ENCODE measurements at regions not wholly inside any gene's neighbourhood (a gene's known extent, or its start where the extent isn't known, plus 50 kb on each side); places are given as distances from the start of the nearest gene placed in this dataset.

DNA sequence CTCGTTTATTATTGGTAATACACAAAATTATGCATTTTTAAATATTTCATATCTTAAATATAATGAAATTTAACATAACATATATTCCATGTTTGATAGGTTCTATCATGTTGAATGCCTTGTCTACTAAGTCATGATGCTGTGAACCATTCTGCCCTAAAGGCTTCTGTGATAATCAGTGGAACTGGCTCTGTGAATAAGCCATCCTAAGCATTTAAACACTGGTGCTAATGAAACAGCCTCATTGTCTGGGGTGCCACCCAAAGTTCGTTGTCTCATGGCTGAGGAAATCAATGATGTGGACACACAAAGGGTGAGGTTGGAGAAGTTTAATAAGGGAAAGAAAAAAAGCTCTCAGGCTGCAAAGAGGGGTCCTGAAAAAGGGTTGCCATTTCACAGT is 264.7 kb upstream of the ZRANB2 start:
- no peaks in the 10 kb centered on the region for H3K4me1 Mint-ChIP-seq

GRCh38 chr1:71343686-71344416 is 263.0 kb upstream of the ZRANB2 start:
- POLR2A ChIA-PET (ENCODE audit: partially characterized antibody) = no interaction called here
- Mint-ChIP-seq H3K36me3 (no peaks in the 10 kb centered on the region), H3K9me3 (peaks cover 5 to 32% (median 18%) of the 10 kb centered on the region in 8 donors), H3K27me3 (no peaks in the 10 kb centered on the region), H3K27ac (no peak overlapping the region), H3K4me3 (no peak overlapping the region), H3K4me1 (no peaks in the 10 kb centered on the region)
- no peak for DNase-seq
- no peaks in the 10 kb centered on the region for H3K4me1 ChIP-seq (ENCODE audit: insufficient read depth, low read length)
- H3K27me3 ChIP-seq (ENCODE audit: insufficient read depth, low read length) = no peaks in the 10 kb centered on the region
- no peaks in the 10 kb centered on the region for H3K9me3 ChIP-seq (ENCODE audit: control insufficient read depth in 1 of 2, low read length in 2 of 2)
- CTCF ChIA-PET (ENCODE audit: partially characterized antibody) = no interaction called here
- intact Hi-C loops (cut with micrococcal nuclease) = no loop called here
- no peak overlapping the region for H3K4me3 ChIP-seq (ENCODE audit: low read length in 2 of 2)
- H3K27ac ChIP-seq (ENCODE audit: low read depth, low read length) = no peak overlapping the region
- H3K36me3 ChIP-seq (ENCODE audit: insufficient read depth, low read length) = no peaks in the 10 kb centered on the region

More for the DNA sequence above, 264.7 kb upstream of the ZRANB2 start:
- no peak for DNase-seq
- H3K9me3 Mint-ChIP-seq = peaks cover 5 to 30% (median 17%) of the 10 kb centered on the region in 8 donors
- Histone ChIP-seq H3K27me3 (ENCODE audit: insufficient read depth, low read length) (no peaks in the 10 kb centered on the region), H3K36me3 (ENCODE audit: insufficient read depth, low read length) (no peaks in the 10 kb centered on the region), H3K4me3 (ENCODE audit: low read length in 2 of 2) (no peak overlapping the region), H3K27ac (ENCODE audit: low read depth, low read length) (no peak overlapping the region), H3K9me3 (ENCODE audit: control insufficient read depth in 1 of 2, low read length in 2 of 2) (no peaks in the 10 kb centered on the region), H3K4me1 (ENCODE audit: insufficient read depth, low read length) (no peaks in the 10 kb centered on the region)
- ChIA-PET CTCF (ENCODE audit: partially characterized antibody) (no interaction called here), POLR2A (ENCODE audit: partially characterized antibody) (no interaction called here)
- intact Hi-C loops (cut with micrococcal nuclease) = no loop called here
- H3K36me3 Mint-ChIP-seq = no peaks in the 10 kb centered on the region
- no peaks in the 10 kb centered on the region for H3K27me3 Mint-ChIP-seq
- H3K27ac Mint-ChIP-seq = no peak overlapping the region
- H3K4me3 Mint-ChIP-seq = no peak overlapping the region

DNA sequence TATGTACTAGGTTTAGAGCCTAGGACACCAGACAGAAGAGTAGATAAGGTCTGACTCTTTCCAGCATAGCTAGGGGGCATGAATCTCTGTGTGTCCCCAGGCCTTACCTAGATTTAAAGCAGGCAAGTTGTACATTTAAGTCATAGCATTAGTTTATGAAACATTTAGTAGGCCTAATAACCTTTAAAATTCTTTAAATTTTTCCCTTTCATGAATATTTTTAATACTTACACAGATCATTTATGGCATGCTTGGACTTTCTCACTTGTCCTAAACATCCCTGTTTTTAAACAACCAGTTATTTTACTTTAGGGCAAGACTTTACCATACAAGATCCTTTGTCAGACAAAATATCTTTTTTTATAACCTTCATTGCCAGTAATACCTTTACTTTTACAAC is 258.4 kb upstream of the ZRANB2 start:
- Mint-ChIP-seq H3K27ac (no peak overlapping the region), H3K4me3 (no peak overlapping the region), H3K36me3 (no peaks in the 10 kb centered on the region), H3K27me3 (no peaks in the 10 kb centered on the region), H3K9me3 (peaks cover 5 to 34% (median 21%) of the 10 kb centered on the region in 8 donors), H3K4me1 (no peaks in the 10 kb centered on the region)
- no peak for DNase-seq
- Histone ChIP-seq H3K4me3 (ENCODE audit: low read length in 2 of 2) (no peak overlapping the region), H3K36me3 (ENCODE audit: insufficient read depth, low read length) (no peaks in the 10 kb centered on the region), H3K27me3 (ENCODE audit: insufficient read depth, low read length) (no peaks in the 10 kb centered on the region), H3K27ac (ENCODE audit: low read depth, low read length) (no peak overlapping the region), H3K9me3 (ENCODE audit: control insufficient read depth in 1 of 2, low read length in 2 of 2) (no peaks in the 10 kb centered on the region), H3K4me1 (ENCODE audit: insufficient read depth, low read length) (no peaks in the 10 kb centered on the region)
- ChIA-PET POLR2A (ENCODE audit: partially characterized antibody) (no interaction called here), CTCF (ENCODE audit: partially characterized antibody) (no interaction called here)
- intact Hi-C loops (cut with micrococcal nuclease) = no loop called here

DNA sequence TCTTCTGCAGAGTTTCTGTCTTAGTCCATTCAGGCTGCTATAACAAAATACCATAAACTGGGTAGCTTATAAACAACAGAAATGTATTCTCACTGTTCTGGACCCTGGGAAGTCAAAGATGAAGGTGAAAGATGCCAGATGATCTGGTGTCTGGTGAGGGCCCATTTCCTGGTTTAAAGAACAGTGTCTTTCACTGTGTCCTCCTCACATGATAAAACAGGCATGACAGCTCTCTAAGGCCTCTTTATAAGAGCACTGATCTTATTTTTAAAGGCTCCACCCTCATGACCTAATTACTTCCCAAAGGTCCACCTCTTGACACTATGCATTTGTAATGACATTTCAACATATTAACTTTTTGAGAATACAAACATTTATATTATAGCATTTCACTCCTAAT is 250.2 kb upstream of the ZRANB2 start:
- no peaks in the 10 kb centered on the region for H3K27me3 Mint-ChIP-seq
- H3K4me1 ChIP-seq (ENCODE audit: insufficient read depth, low read length) = no peaks in the 10 kb centered on the region
- H3K4me3 ChIP-seq (ENCODE audit: low read length in 2 of 2) = no peak overlapping the region
- H3K27ac ChIP-seq (ENCODE audit: low read depth, low read length) = no peak overlapping the region
- POLR2A ChIA-PET (ENCODE audit: partially characterized antibody) = no interaction called here
- H3K9me3 Mint-ChIP-seq = peaks cover 3 to 27% (median 16%) of the 10 kb centered on the region in 8 donors
- DNase-seq = no peak
- H3K27me3 ChIP-seq (ENCODE audit: insufficient read depth, low read length) = no peaks in the 10 kb centered on the region
- CTCF ChIA-PET (ENCODE audit: partially characterized antibody) = no interaction called here
- no peak overlapping the region for H3K4me3 Mint-ChIP-seq
- H3K27ac Mint-ChIP-seq = no peak overlapping the region
- intact Hi-C loops (cut with micrococcal nuclease) = no loop called here
- no peaks in the 10 kb centered on the region for H3K4me1 Mint-ChIP-seq
- H3K9me3 ChIP-seq (ENCODE audit: control insufficient read depth in 1 of 2, low read length in 2 of 2) = no peaks in the 10 kb centered on the region
- H3K36me3 ChIP-seq (ENCODE audit: insufficient read depth, low read length) = no peaks in the 10 kb centered on the region
- no peaks in the 10 kb centered on the region for H3K36me3 Mint-ChIP-seq

GRCh38 chr1:71324671-71325267 is 243.9 kb upstream of the ZRANB2 start:
- Mint-ChIP-seq H3K27ac (no peak overlapping the region), H3K9me3 (peaks cover 3 to 36% (median 22%) of the 10 kb centered on the region in 8 donors), H3K4me3 (no peak overlapping the region), H3K27me3 (no peaks in the 10 kb centered on the region), H3K4me1 (no peaks in the 10 kb centered on the region), H3K36me3 (no peaks in the 10 kb centered on the region)
- Histone ChIP-seq H3K36me3 (ENCODE audit: insufficient read depth, low read length) (no peaks in the 10 kb centered on the region), H3K27me3 (ENCODE audit: insufficient read depth, low read length) (no peaks in the 10 kb centered on the region), H3K9me3 (ENCODE audit: control insufficient read depth in 1 of 2, low read length in 2 of 2) (peaks cover 0 to 3% of the 10 kb centered on the region in 2 donors), H3K4me3 (ENCODE audit: low read length in 2 of 2) (no peak overlapping the region), H3K27ac (ENCODE audit: low read depth, low read length) (no peak overlapping the region), H3K4me1 (ENCODE audit: insufficient read depth, low read length) (no peaks in the 10 kb centered on the region)
- intact Hi-C loops (cut with micrococcal nuclease) = no loop called here
- CTCF ChIA-PET (ENCODE audit: partially characterized antibody) = interaction anchor here (1.1 kb wide), 1 partner anchor 12 kb away, joined by 3 read pairs; no protein-coding TSS in a partner anchor
- DNase-seq = no peak
- POLR2A ChIA-PET (ENCODE audit: partially characterized antibody) = no interaction called here

- intact Hi-C loops (cut with micrococcal nuclease) = no loop called here
- ChIA-PET POLR2A (ENCODE audit: partially characterized antibody) (no interaction called here), CTCF (ENCODE audit: partially characterized antibody) (no interaction called here)
- Histone ChIP-seq H3K4me3 (ENCODE audit: low read length in 2 of 2) (no peak overlapping the region), H3K27me3 (ENCODE audit: insufficient read depth, low read length) (no peaks in the 10 kb centered on the region), H3K27ac (ENCODE audit: low read depth, low read length) (no peak overlapping the region), H3K4me1 (ENCODE audit: insufficient read depth, low read length) (no peaks in the 10 kb centered on the region), H3K36me3 (ENCODE audit: insufficient read depth, low read length) (no peaks in the 10 kb centered on the region), H3K9me3 (ENCODE audit: control insufficient read depth in 1 of 2, low read length in 2 of 2) (no peaks in the 10 kb centered on the region)
- no peak overlapping the region for H3K27ac Mint-ChIP-seq
- DNase-seq = no peak
- H3K9me3 Mint-ChIP-seq = peaks cover 0 to 23% (median 11%) of the 10 kb centered on the region in 8 donors
- H3K27me3 Mint-ChIP-seq = no peaks in the 10 kb centered on the region
- H3K4me3 Mint-ChIP-seq = no peak overlapping the region
- peaks cover 0 to 2% (median 0%) of the 10 kb centered on the region in 4 donors for H3K4me1 Mint-ChIP-seq
- H3K36me3 Mint-ChIP-seq = no peaks in the 10 kb centered on the region
Observed at GRCh38 chr1:71312545-71312944, 231.7 kb upstream of the ZRANB2 start.

- peaks cover 0 to 17% (median 9%) of the 10 kb centered on the region in 8 donors for H3K9me3 Mint-ChIP-seq
- H3K27me3 Mint-ChIP-seq = no peaks in the 10 kb centered on the region
- POLR2A ChIA-PET (ENCODE audit: partially characterized antibody) = no interaction called here
- H3K4me3 ChIP-seq (ENCODE audit: low read length in 2 of 2) = no peak overlapping the region
- H3K4me3 Mint-ChIP-seq = no peak overlapping the region
- H3K4me1 Mint-ChIP-seq = peaks cover 0 to 2% (median 0%) of the 10 kb centered on the region in 4 donors
- H3K36me3 ChIP-seq (ENCODE audit: insufficient read depth, low read length) = no peaks in the 10 kb centered on the region
- no peak for DNase-seq
- no peaks in the 10 kb centered on the region for H3K36me3 Mint-ChIP-seq
- H3K4me1 ChIP-seq (ENCODE audit: insufficient read depth, low read length) = no peaks in the 10 kb centered on the region
- CTCF ChIA-PET (ENCODE audit: partially characterized antibody) = no interaction called here
- intact Hi-C loops (cut with micrococcal nuclease) = no loop called here
- H3K9me3 ChIP-seq (ENCODE audit: control insufficient read depth in 1 of 2, low read length in 2 of 2) = no peaks in the 10 kb centered on the region
- no peaks in the 10 kb centered on the region for H3K27me3 ChIP-seq (ENCODE audit: insufficient read depth, low read length)
- no peak overlapping the region for H3K27ac Mint-ChIP-seq
- H3K27ac ChIP-seq (ENCODE audit: low read depth, low read length) = no peak overlapping the region
Observed at GRCh38 chr1:71311376-71311775, 230.5 kb upstream of the ZRANB2 start.
